PFSK-1 (cell line): ENCODE measurements at regions not wholly inside any gene's neighbourhood (a gene's known extent, or its start where the extent isn't known, plus 50 kb on each side); places are given as distances from the start of the nearest gene placed in this dataset.

Experiments used
- FOXP2 ChIP-seq: optimal IDR thresholded peaks from 2 replicates; pipeline ENCODE3; 2011; ENCODE audit warnings: borderline replicate concordance, control low read depth, inconsistent platforms; ENCODE audit not compliant: insufficient read depth; ENCODE audit errors: extremely low read length, extremely low read depth
- POLR2AphosphoS5 ChIP-seq: IDR thresholded peaks from 2 replicates; pipeline ENCODE4 v1.6.1; 2012; ENCODE audit warnings: low read depth, mild to moderate bottlenecking, control low read depth, low read length, moderate library complexity
- REST ChIP-seq, 2 experiments: IDR thresholded peaks; 2 replicates each; pipeline versions ENCODE4 v1.6.1 to v1.8.0; 2011 to 2012; ENCODE audit warnings: low read depth in 2 of 2, low read length in 2 of 2, control low read depth in 1 of 2, inconsistent platforms in 1 of 2, mild to moderate bottlenecking in 1 of 2, moderate library complexity in 1 of 2; ENCODE audit not compliant: insufficient read depth in 1 of 2
- SIN3A ChIP-seq: IDR thresholded peaks from 2 replicates; pipeline ENCODE4 v1.6.1; 2012; ENCODE audit warnings: mild to moderate bottlenecking, low read length, moderate library complexity, borderline replicate concordance; ENCODE audit not compliant: insufficient read depth
- TAF1 ChIP-seq: IDR thresholded peaks from 2 replicates; pipeline ENCODE4 v1.6.1; 2012; ENCODE audit warnings: low read length, control low read depth, borderline replicate concordance; ENCODE audit not compliant: insufficient read depth

- TF ChIP-seq FOXP2 (no peak), POLR2AphosphoS5 (no peak)
Measured at GRCh38 chr12:29026419-29026818, 122.7 kb upstream of the FAR2 start.

- TF ChIP-seq FOXP2 = no peak
- TF ChIP-seq SIN3A = no peak
- no peak for TF ChIP-seq POLR2AphosphoS5
- TF ChIP-seq REST (IDR thresholded peaks at IDR 0.05; ENCODE audit: insufficient read depth in 1 of 2, low read depth in 2 of 2, low read length in 2 of 2) = no peak
- no peak for TF ChIP-seq TAF1
Measured at GRCh38 chr12:29030006-29030405, 119.1 kb upstream of the FAR2 start.

- TF ChIP-seq REST (IDR thresholded peaks at IDR 0.05; ENCODE audit: insufficient read depth in 1 of 2, low read depth in 2 of 2, low read length in 2 of 2) (no peak), FOXP2 (no peak), TAF1 (no peak), SIN3A (no peak), POLR2AphosphoS5 (no peak)
Measured at GRCh38 chr12:29032446-29032845, 116.6 kb upstream of the FAR2 start.

- TF ChIP-seq REST (IDR thresholded peaks at IDR 0.05; ENCODE audit: insufficient read depth in 1 of 2, low read depth in 2 of 2, low read length in 2 of 2) = no peak
- no peak for TF ChIP-seq TAF1
- no peak for TF ChIP-seq SIN3A
- TF ChIP-seq FOXP2 = no peak
- no peak for TF ChIP-seq POLR2AphosphoS5
Measured at GRCh38 chr12:29033519-29033918, 115.6 kb upstream of the FAR2 start.

- TF ChIP-seq REST (IDR thresholded peaks at IDR 0.05; ENCODE audit: insufficient read depth in 1 of 2, low read depth in 2 of 2, low read length in 2 of 2) (no peak), SIN3A (no peak)
Measured at GRCh38 chr12:29035112-29035511, 114.0 kb upstream of the FAR2 start.

GRCh38 chr12:29039013-29039412 lies 110.1 kb upstream of the FAR2 start:
- TF ChIP-seq SIN3A = no peak
- TF ChIP-seq POLR2AphosphoS5 = no peak
- no peak for TF ChIP-seq REST (IDR thresholded peaks at IDR 0.05; ENCODE audit: insufficient read depth in 1 of 2, low read depth in 2 of 2, low read length in 2 of 2)
- TF ChIP-seq TAF1 = no peak
- no peak for TF ChIP-seq FOXP2
